B cell (primary cell): ENCODE measurements at regions not wholly inside any gene's neighbourhood (a gene's known extent, or its start where the extent isn't known, plus 50 kb on each side); places are given as distances from the start of the nearest gene placed in this dataset.

ENCODE experiments used
- ATAC-seq: fragments of 200-7000 bp; cut with Tn5 transposase; one replicate; pipeline ENCODE4 v1.10.0; 2021; ENCODE audit warnings: low read depth, mild to moderate bottlenecking, moderate number of reproducible peaks, moderate library complexity
- CTCF ChIA-PET: fragments of 350-600 bp; sonication (Branson Sonifier 250); formaldehyde crosslinking; loops from one replicate; lab custom pipeline; 2021; ENCODE audit warnings: antibody characterized with exemption, inconsistent platforms; lab: Charles Lee
- POLR2A ChIA-PET: fragments of 350-600 bp; sonication (Branson Sonifier 250); formaldehyde crosslinking; loops from one replicate; lab custom pipeline; 2021; ENCODE audit warnings: antibody characterized with exemption; lab: Charles Lee
- DNase-seq: peaks from one replicate; pipeline ENCODE4 v3.0.0; 2013
- H2AFZ ChIP-seq: 2 replicates; pipeline ENCODE4 v1.6.1; 2012; ENCODE audit warnings: mild to moderate bottlenecking, low read depth, low read length; ENCODE audit not compliant: insufficient read depth, poor library complexity, severe bottlenecking
- H3K27ac ChIP-seq, 2 donors: 1 replicate in 1 of 2; 2 replicates in 1 of 2; pipeline ENCODE4 v1.5.1; 2012 to 2013; ENCODE audit warnings: low read length in 2 of 2, mild to moderate bottlenecking in 2 of 2, moderate library complexity in 1 of 2
- H3K27me3 ChIP-seq, 4 experiments: fragments of 200-600 bp in 1 of 4; sonication (generic) in 1 of 4; replicated peaks in 1 of 4; 1 replicate in 2 of 4; 2 replicates in 2 of 4; pipeline versions ENCODE4 v1.6.1 to v1.7.0; 2013 to 2016; ENCODE audit warnings: low read length in 3 of 4, mild to moderate bottlenecking in 2 of 4, mixed read lengths in 1 of 4, moderate library complexity in 1 of 4; ENCODE audit not compliant: insufficient read depth in 4 of 4, control insufficient read depth in 3 of 4; ENCODE audit errors: control extremely low read depth in 1 of 4
- H3K36me3 ChIP-seq, 2 experiments: replicated peaks in 1 of 2; 1 replicate in 1 of 2; 2 replicates in 1 of 2; pipeline versions ENCODE4 v1.6.1 to v1.7.1; 2013; ENCODE audit warnings: low read length in 1 of 2; ENCODE audit not compliant: insufficient read depth in 2 of 2, control insufficient read depth in 1 of 2; ENCODE audit errors: control extremely low read depth in 1 of 2, extremely low read depth in 1 of 2
- H3K4me1 ChIP-seq, 2 donors: fragments of 200-600 bp in 1 of 2; sonication (generic) in 1 of 2; 1 replicate in 1 of 2; 2 replicates in 1 of 2; pipeline versions ENCODE4 v1.5.1 to v1.6.1; 2013 to 2017; ENCODE audit warnings: low read length in 2 of 2; ENCODE audit not compliant: control insufficient read depth in 2 of 2, insufficient read depth in 2 of 2
- H3K4me2 ChIP-seq: replicated peaks from 2 replicates; pipeline ENCODE3; 2012; ENCODE audit warnings: mild to moderate bottlenecking, low read depth, low read length; ENCODE audit not compliant: poor library complexity, severe bottlenecking
- H3K4me3 ChIP-seq, 5 experiments: fragments of 200-600 bp in 1 of 5; sonication (generic) in 1 of 5; 1 replicate in 3 of 5; 2 replicates in 2 of 5; pipeline versions ENCODE4 v1.5.1 to v1.7.0; 2011 to 2016; ENCODE audit warnings: low read length in 4 of 5, mild to moderate bottlenecking in 4 of 5, low read depth in 2 of 5, control low read depth in 1 of 5, moderate library complexity in 1 of 5; ENCODE audit not compliant: insufficient read depth in 1 of 5; ENCODE audit errors: control extremely low read depth in 1 of 5, extremely low read depth in 1 of 5
- H3K79me2 ChIP-seq: fragments of 200-600 bp; sonication (generic); one replicate; pipeline ENCODE4 v1.6.0; 2016; ENCODE audit warnings: low read length; ENCODE audit not compliant: control insufficient read depth, insufficient read depth
- H3K9ac ChIP-seq: fragments of 200-600 bp; sonication (generic); 2 replicates; pipeline ENCODE4 v1.6.1; 2017; ENCODE audit warnings: mild to moderate bottlenecking, low read length, moderate library complexity
- H3K9me3 ChIP-seq, 3 donors: one replicate each; pipeline versions ENCODE4 v1.6.1 to v1.7.1; 2013; ENCODE audit warnings: low read length in 2 of 3; ENCODE audit not compliant: control insufficient read depth in 2 of 3, insufficient read depth in 1 of 3; ENCODE audit errors: control extremely low read depth in 1 of 3
- H4K20me1 ChIP-seq: 2 replicates; pipeline ENCODE4 v1.6.0; 2012; ENCODE audit warnings: mild to moderate bottlenecking, low read length; ENCODE audit not compliant: insufficient read depth, control insufficient read depth, poor library complexity, severe bottlenecking
- H3K27ac Mint-ChIP-seq: one replicate; pipeline ENCODE4 v1.8.0; 2021; ENCODE audit warnings: mixed read lengths
- H3K27me3 Mint-ChIP-seq: one replicate; pipeline ENCODE4 v1.8.0; 2021; ENCODE audit warnings: mixed read lengths
- H3K4me1 Mint-ChIP-seq: one replicate; pipeline ENCODE4 v1.8.0; 2021; ENCODE audit warnings: mixed read lengths
- H3K4me3 Mint-ChIP-seq: one replicate; pipeline ENCODE4 v1.8.0; 2021; ENCODE audit warnings: mixed read lengths
- H3K9me3 Mint-ChIP-seq: one replicate; pipeline ENCODE4 v1.8.0; 2022; ENCODE audit warnings: mixed read lengths; ENCODE audit not compliant: insufficient read depth
- EZH2 ChIP-seq: IDR thresholded peaks from 2 replicates; pipeline ENCODE4 v1.6.1; 2012; ENCODE audit warnings: borderline replicate concordance, low read depth, mild to moderate bottlenecking, moderate library complexity, low read length; ENCODE audit not compliant: insufficient read depth, poor library complexity, severe bottlenecking
- WGBS: methylation state at CpG from one replicate; pipeline ENCODE4 v1.1.5; 2013; ENCODE audit warnings: missing lambda C conversion rate; ENCODE audit not compliant: insufficient coverage; 5-methylcytosine and 5-hydroxymethylcytosine counted together
- intact Hi-C: fragments of 100-400 bp; cut with micrococcal nuclease; formaldehyde crosslinking; loops from one replicate; pipeline ENCODE4 v1.10.0; 2022
- TF ChIP-seq, protein P1 (sequence below): fragments of 200-600 bp; IDR thresholded peaks from one replicate; pipeline ENCODE4 v1.8.0; 2022; ENCODE audit warnings: antibody characterized with exemption, mild to moderate bottlenecking

DNA sequence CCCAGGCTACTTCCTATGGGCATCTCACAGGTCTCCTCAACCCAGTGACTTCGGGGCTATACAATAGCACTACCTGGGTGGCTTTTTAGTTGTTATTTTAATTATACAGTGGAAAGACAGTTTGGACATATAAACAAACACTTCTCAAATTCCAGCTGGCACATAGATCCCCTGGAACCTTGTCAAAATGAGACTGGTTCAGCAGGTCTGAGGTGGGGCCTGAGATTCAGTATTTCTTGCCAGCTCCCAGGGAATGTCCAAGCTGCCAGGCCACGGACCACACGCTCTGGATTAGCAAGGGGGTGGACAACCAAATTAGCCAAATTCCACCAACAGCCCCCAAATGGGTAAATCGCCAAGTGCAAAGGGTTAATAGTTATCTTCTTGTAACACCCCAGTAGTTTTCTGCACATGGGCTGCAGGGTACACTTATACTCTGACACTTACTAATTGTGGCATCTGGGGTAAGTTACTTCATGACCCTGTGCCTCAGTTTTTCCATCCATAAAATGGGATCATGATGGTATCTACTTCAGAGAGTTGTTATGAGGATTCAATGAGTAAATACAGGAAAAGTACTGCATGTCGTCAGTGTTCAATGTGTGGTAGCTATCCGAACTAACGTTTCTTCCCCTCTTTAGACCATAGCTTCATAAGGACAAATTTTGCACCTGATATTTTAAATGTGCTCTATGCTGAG is 789.4 kb upstream of the TBX3 start:
- Histone ChIP-seq H3K36me3 (no peaks in the 10 kb centered on the region), H3K4me3 (no peak overlapping the region), H3K79me2 (no peaks in the 10 kb centered on the region), H2AFZ (no peak overlapping the region), H3K4me2 (no peak overlapping the region), H3K9ac (no peak overlapping the region), H3K27ac (no peak overlapping the region), H3K27me3 (no peaks in the 10 kb centered on the region), H3K9me3 (peaks cover 0 to 5% (median 0%) of the 10 kb centered on the region in 3 donors), H4K20me1 (no peaks in the 10 kb centered on the region), H3K4me1 (no peaks in the 10 kb centered on the region)
- Mint-ChIP-seq H3K9me3 (no peaks in the 10 kb centered on the region), H3K27me3 (peaks cover 2% of the 10 kb centered on the region), H3K4me1 (no peaks in the 10 kb centered on the region), H3K4me3 (no peak overlapping the region), H3K27ac (no peak overlapping the region)
- no peak for TF ChIP-seq EZH2
- TF ChIP-seq, protein P1, sequence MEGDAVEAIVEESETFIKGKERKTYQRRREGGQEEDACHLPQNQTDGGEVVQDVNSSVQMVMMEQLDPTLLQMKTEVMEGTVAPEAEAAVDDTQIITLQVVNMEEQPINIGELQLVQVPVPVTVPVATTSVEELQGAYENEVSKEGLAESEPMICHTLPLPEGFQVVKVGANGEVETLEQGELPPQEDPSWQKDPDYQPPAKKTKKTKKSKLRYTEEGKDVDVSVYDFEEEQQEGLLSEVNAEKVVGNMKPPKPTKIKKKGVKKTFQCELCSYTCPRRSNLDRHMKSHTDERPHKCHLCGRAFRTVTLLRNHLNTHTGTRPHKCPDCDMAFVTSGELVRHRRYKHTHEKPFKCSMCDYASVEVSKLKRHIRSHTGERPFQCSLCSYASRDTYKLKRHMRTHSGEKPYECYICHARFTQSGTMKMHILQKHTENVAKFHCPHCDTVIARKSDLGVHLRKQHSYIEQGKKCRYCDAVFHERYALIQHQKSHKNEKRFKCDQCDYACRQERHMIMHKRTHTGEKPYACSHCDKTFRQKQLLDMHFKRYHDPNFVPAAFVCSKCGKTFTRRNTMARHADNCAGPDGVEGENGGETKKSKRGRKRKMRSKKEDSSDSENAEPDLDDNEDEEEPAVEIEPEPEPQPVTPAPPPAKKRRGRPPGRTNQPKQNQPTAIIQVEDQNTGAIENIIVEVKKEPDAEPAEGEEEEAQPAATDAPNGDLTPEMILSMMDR = no peak
- ChIA-PET CTCF (no interaction called here), POLR2A (no interaction called here)
- 93% methylated on average over 2 of the region's 7 CpGs for WGBS
- no peak for DNase-seq
- ATAC-seq = no peak
- intact Hi-C loops = no loop called here

GRCh38 chr12:115472852-115473251 is 788.9 kb upstream of the TBX3 start:
- Mint-ChIP-seq H3K4me3 (no peak overlapping the region), H3K9me3 (no peaks in the 10 kb centered on the region), H3K27ac (no peak overlapping the region), H3K27me3 (peaks cover 3% of the 10 kb centered on the region), H3K4me1 (no peaks in the 10 kb centered on the region)
- no peaks in the 10 kb centered on the region for H3K27me3 ChIP-seq
- H3K4me2 ChIP-seq = no peak overlapping the region
- H3K9ac ChIP-seq = no peak overlapping the region
- 50% methylated on average over 1 of the region's 4 CpGs for WGBS
- TF ChIP-seq, protein P1 = no peak
- no peak for TF ChIP-seq EZH2
- H3K27ac ChIP-seq = no peak overlapping the region
- DNase-seq = no peak
- no peaks in the 10 kb centered on the region for H3K79me2 ChIP-seq
- H4K20me1 ChIP-seq = no peaks in the 10 kb centered on the region
- H3K4me3 ChIP-seq = no peak overlapping the region
- no peak for ATAC-seq
- H3K36me3 ChIP-seq = no peaks in the 10 kb centered on the region
- ChIA-PET POLR2A (no interaction called here), CTCF (no interaction called here)
- peaks cover 0 to 6% (median 0%) of the 10 kb centered on the region in 3 donors for H3K9me3 ChIP-seq
- no peaks in the 10 kb centered on the region for H3K4me1 ChIP-seq
- H2AFZ ChIP-seq = no peak overlapping the region
- intact Hi-C loops = no loop called here
